Kidney (tissue), 13 donors: ENCODE measurements at regions not wholly inside any gene's neighbourhood (a gene's known extent, or its start where the extent isn't known, plus 50 kb on each side); places are given as distances from the start of the nearest gene placed in this dataset.
"Not testable (repeated sequence)": the region's sequence is repeated elsewhere in the genome, so short reads cannot be mapped to it uniquely, and the experiment has no call there.

Source experiments
- DNase-seq, 5 donors: peaks; one replicate each; pipeline ENCODE4 v3.0.0-alpha.2; 2013 to 2020
- FAIRE-seq: peaks from 2 replicates; lab custom pipeline; 2012; peaks lifted over from hg19 to GRCh38; lab: Jason Lieb, UNC
- H3K27ac ChIP-seq, 2 donors: one replicate each; pipeline ENCODE4 v1.7.0; 2013; ENCODE audit warnings: low read depth in 2 of 2, low read length in 2 of 2, inconsistent platforms in 1 of 2
- H3K27me3 ChIP-seq: one replicate; pipeline ENCODE4 v1.7.1; 2013; ENCODE audit warnings: low read length, inconsistent platforms; ENCODE audit not compliant: control insufficient read depth, insufficient read depth
- H3K36me3 ChIP-seq, 3 donors: one replicate each; pipeline versions ENCODE4 v1.7.0 to v1.7.1; 2013; ENCODE audit warnings: low read length in 3 of 3, control low read depth in 1 of 3, inconsistent platforms in 1 of 3; ENCODE audit not compliant: insufficient read depth in 3 of 3, control insufficient read depth in 2 of 3
- H3K4me1 ChIP-seq, 3 donors: one replicate each; pipeline versions ENCODE4 v1.7.0 to v1.7.1; 2013; ENCODE audit warnings: low read length in 3 of 3, inconsistent platforms in 1 of 3, low read depth in 1 of 3; ENCODE audit not compliant: control insufficient read depth in 2 of 3, insufficient read depth in 2 of 3
- H3K4me3 ChIP-seq, 3 donors: one replicate each; pipeline versions ENCODE4 v1.7.0 to v1.8.1; 2013; ENCODE audit warnings: low read length in 3 of 3, control low read depth in 1 of 3, inconsistent platforms in 1 of 3
- H3K9ac ChIP-seq, 3 donors: one replicate each; pipeline versions ENCODE4 v1.7.0 to v1.7.1; 2013; ENCODE audit warnings: low read length in 3 of 3, control low read depth in 1 of 3, inconsistent platforms in 1 of 3
- H3K9me3 ChIP-seq, 3 donors: one replicate each; pipeline versions ENCODE4 v1.7.0 to v1.7.1; 2013; ENCODE audit warnings: low read length in 3 of 3, control low read depth in 1 of 3, inconsistent platforms in 1 of 3; ENCODE audit not compliant: control insufficient read depth in 2 of 3, insufficient read depth in 1 of 3
- intact Hi-C: fragments of 100-400 bp; cut with DNase I; formaldehyde crosslinking; loops from one replicate; pipeline ENCODE4 v1.11.1; 2022
- TF ChIP-seq, protein P1 (sequence below): IDR thresholded peaks from 3 replicates; pipeline ENCODE4 v1.5.1; 2012; ENCODE audit warnings: mild to moderate bottlenecking, moderate library complexity, borderline replicate concordance; ENCODE audit not compliant: insufficient read depth; ENCODE audit errors: extremely low read depth
- donor health status: control.
- donor health status: control.
- donor health status: control.
- donor health status: control.
- donor health status: control.
- donor health status: DM: yes; HTN: yes; CAD: no.
- donor health status: Normal renal cell carcinoma (clear cell type).

DNA sequence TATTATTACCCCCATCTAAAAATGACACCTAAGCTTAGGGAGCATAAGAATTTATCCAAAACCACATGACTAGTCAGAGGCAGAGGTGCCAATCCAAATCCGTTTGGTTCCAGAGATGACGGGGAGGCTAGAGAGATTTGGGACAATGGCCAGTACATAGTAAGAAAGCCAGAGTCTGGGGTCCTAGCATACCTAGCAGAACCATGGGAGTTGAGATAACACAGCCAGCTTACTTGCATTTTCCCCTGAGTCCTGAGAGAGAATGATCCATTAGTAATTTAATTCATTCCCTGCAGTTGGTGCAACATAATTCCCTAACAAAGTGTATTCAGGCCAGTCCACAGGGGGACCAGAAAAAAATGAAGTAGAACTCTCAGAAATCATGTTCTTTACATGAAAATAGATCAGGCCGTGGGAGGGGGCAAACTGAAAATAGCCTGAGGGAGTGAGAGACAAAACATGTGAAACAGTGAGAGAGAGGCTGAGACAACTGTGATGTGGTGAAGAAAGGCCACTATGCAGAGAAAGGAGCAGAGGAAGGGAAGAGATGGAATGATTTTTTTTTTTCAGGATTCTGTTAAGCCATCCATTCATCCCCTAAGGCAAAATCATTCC is 243.3 kb downstream of the BRINP2 start:
- TF ChIP-seq, protein P1, sequence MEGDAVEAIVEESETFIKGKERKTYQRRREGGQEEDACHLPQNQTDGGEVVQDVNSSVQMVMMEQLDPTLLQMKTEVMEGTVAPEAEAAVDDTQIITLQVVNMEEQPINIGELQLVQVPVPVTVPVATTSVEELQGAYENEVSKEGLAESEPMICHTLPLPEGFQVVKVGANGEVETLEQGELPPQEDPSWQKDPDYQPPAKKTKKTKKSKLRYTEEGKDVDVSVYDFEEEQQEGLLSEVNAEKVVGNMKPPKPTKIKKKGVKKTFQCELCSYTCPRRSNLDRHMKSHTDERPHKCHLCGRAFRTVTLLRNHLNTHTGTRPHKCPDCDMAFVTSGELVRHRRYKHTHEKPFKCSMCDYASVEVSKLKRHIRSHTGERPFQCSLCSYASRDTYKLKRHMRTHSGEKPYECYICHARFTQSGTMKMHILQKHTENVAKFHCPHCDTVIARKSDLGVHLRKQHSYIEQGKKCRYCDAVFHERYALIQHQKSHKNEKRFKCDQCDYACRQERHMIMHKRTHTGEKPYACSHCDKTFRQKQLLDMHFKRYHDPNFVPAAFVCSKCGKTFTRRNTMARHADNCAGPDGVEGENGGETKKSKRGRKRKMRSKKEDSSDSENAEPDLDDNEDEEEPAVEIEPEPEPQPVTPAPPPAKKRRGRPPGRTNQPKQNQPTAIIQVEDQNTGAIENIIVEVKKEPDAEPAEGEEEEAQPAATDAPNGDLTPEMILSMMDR: no peak
- H3K9me3 ChIP-seq: peaks cover 0 to 8% (median 0%) of the 10 kb centered on the region in 3 donors
- H3K27ac ChIP-seq: no peak overlapping the region
- intact Hi-C loops: no loop called here
- H3K36me3 ChIP-seq: no peaks in the 10 kb centered on the region
- DNase-seq (no peak), FAIRE-seq (no peak)
- no peaks in the 10 kb centered on the region for H3K4me1 ChIP-seq
- no peak overlapping the region for H3K9ac ChIP-seq
- H3K27me3 ChIP-seq: no peaks in the 10 kb centered on the region
- H3K4me3 ChIP-seq: no peak overlapping the region

DNA sequence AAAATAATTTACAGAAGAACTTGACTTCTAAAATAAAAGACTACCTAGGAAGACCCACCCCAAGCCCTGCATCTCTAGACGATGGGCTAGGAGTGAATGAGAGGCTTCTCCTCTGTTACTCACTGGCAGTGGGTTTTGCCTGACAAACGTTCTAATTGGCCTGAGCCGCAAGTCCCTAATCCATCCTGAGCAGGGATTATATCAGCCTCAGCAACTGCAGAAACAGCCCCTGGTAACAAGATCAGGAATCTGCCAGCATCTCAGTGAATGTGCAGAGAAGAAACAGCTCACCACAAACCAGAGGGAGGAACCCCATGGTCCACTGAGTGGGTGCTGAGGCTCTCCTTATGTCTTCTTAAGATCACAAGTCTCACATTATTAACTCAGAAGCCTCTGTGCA is 240.6 kb downstream of the BRINP2 start:
- no peak for FAIRE-seq
- TF ChIP-seq, protein P1: no peak

GRCh38 chr1:177410179-177410766 is 239.5 kb downstream of the BRINP2 start:
- no peaks in the 10 kb centered on the region for H3K9me3 ChIP-seq
- H3K27me3 ChIP-seq: no peaks in the 10 kb centered on the region
- DNase-seq (no peak), FAIRE-seq (no peak)
- TF ChIP-seq, protein P1: no peak
- no peaks in the 10 kb centered on the region for H3K4me1 ChIP-seq
- no peak overlapping the region for H3K27ac ChIP-seq
- no peak overlapping the region for H3K4me3 ChIP-seq
- no peak overlapping the region for H3K9ac ChIP-seq
- H3K36me3 ChIP-seq: no peaks in the 10 kb centered on the region
- intact Hi-C loops: no loop called here

More for the DNA sequence above, 240.6 kb downstream of the BRINP2 start:
- intact Hi-C loops: no loop called here
- no peak for DNase-seq
- Histone ChIP-seq H3K4me3 (no peak overlapping the region), H3K4me1 (no peaks in the 10 kb centered on the region), H3K9ac (no peak overlapping the region), H3K27me3 (no peaks in the 10 kb centered on the region), H3K9me3 (no peaks in the 10 kb centered on the region), H3K36me3 (no peaks in the 10 kb centered on the region), H3K27ac (no peak overlapping the region)

- H3K36me3 ChIP-seq, H3K9ac ChIP-seq, H3K4me1 ChIP-seq, H3K27me3 ChIP-seq, DNase-seq, intact Hi-C loops, H3K9me3 ChIP-seq, H3K4me3 ChIP-seq, H3K27ac ChIP-seq, FAIRE-seq: not testable (repeated sequence)
Observed at GRCh38 chr1:177406323-177406722, 235.6 kb downstream of the BRINP2 start.
